GM20000 (cell line): ENCODE measurements at regions not wholly inside any gene's neighbourhood (a gene's known extent, or its start where the extent isn't known, plus 50 kb on each side); places are given as distances from the start of the nearest gene placed in this dataset.

ENCODE experiments used
- DNase-seq: peaks from one replicate; pipeline ENCODE4 v3.0.0; 2012; ENCODE audit warnings: low spot score
- CTCF ChIP-seq: IDR thresholded peaks from 2 replicates; pipeline ENCODE4 v1.5.1; 2012; ENCODE audit warnings: mild to moderate bottlenecking, control low read depth; ENCODE audit errors: extremely low read depth, missing control alignments

- DNase-seq = no peak
- no peak for TF ChIP-seq CTCF
Measured at GRCh38 chr11:119807402-119807801, 78.4 kb upstream of the NECTIN1 start.

- no peak for DNase-seq
- no peak for TF ChIP-seq CTCF
Measured at GRCh38 chr11:119806064-119806915, 77.3 kb upstream of the NECTIN1 start.

- TF ChIP-seq CTCF = no peak
- DNase-seq = no peak
Measured at GRCh38 chr11:119805663-119806062, 76.7 kb upstream of the NECTIN1 start.

GRCh38 chr11:119804698-119805097 lies 75.7 kb upstream of the NECTIN1 start:
- TF ChIP-seq CTCF = no peak
- DNase-seq = no peak

- DNase-seq = no peak
- TF ChIP-seq CTCF = no peak
Measured at GRCh38 chr11:119803726-119804294, 74.8 kb upstream of the NECTIN1 start.

GRCh38 chr11:119803139-119803538 lies 74.1 kb upstream of the NECTIN1 start:
- DNase-seq = no peak
- TF ChIP-seq CTCF = no peak

- no peak for TF ChIP-seq CTCF
- no peak for DNase-seq
Measured at GRCh38 chr11:119802670-119803069, 73.7 kb upstream of the NECTIN1 start.
